Colon (tissue), 2 donors: ENCODE measurements at regions not wholly inside any gene's neighbourhood (a gene's known extent, or its start where the extent isn't known, plus 50 kb on each side); places are given as distances from the start of the nearest gene placed in this dataset.
"Not testable (repeated sequence)": the region's sequence is repeated elsewhere in the genome, so short reads cannot be mapped to it uniquely, and the experiment has no call there.

ENCODE experiments used
- FAIRE-seq: peaks from 2 replicates; lab custom pipeline; 2012; peaks lifted over from hg19 to GRCh38; lab: Jason Lieb, UNC
- donor health status: control.
- donor health status: control.

GRCh38 chr3:80978216-80978969 lies 783.1 kb downstream of the GBE1 start:
- FAIRE-seq, result no peak

GRCh38 chr3:80970292-80970691 lies 791.2 kb downstream of the GBE1 start:
- no peak for FAIRE-seq

GRCh38 chr3:80929576-80929975 lies 831.9 kb downstream of the GBE1 start:
- FAIRE-seq, result no peak

GRCh38 chr3:80914854-80915253 lies 846.6 kb downstream of the GBE1 start:
- no peak for FAIRE-seq

- FAIRE-seq, result no peak
Observed at GRCh38 chr3:80898211-80898610, 863.2 kb downstream of the GBE1 start.

GRCh38 chr3:80897005-80897404 lies 864.4 kb downstream of the GBE1 start:
- not testable (repeated sequence) for FAIRE-seq

GRCh38 chr3:80890571-80890970 lies 870.9 kb downstream of the GBE1 start:
- FAIRE-seq, result no peak

- no peak for FAIRE-seq
Observed at GRCh38 chr3:80889535-80889934, 871.9 kb downstream of the GBE1 start.

- FAIRE-seq, result no peak
Observed at GRCh38 chr3:80870476-80871041, 890.9 kb downstream of the GBE1 start.

- no peak for FAIRE-seq
Observed at GRCh38 chr3:80855482-80855881, 906.0 kb downstream of the GBE1 start.

GRCh38 chr3:80836395-80836794 lies 925.0 kb downstream of the GBE1 start:
- FAIRE-seq, result no peak

- FAIRE-seq, result no peak
Observed at GRCh38 chr3:80807577-80807976, 953.9 kb downstream of the GBE1 start.

GRCh38 chr3:80806673-80807072 lies 954.8 kb downstream of the GBE1 start:
- no peak for FAIRE-seq

- FAIRE-seq, result peak; percentile 84
Observed at GRCh38 chr3:80788914-80789313, 972.5 kb downstream of the GBE1 start.

- no peak for FAIRE-seq
Observed at GRCh38 chr3:80785875-80786274, 975.6 kb downstream of the GBE1 start.

GRCh38 chr3:80785475-80785874 lies 976.0 kb downstream of the GBE1 start:
- FAIRE-seq, result no peak

GRCh38 chr3:80771085-80771484 lies 990.4 kb downstream of the GBE1 start:
- no peak for FAIRE-seq

- FAIRE-seq, result no peak
Observed at GRCh38 chr3:80770106-80771074, 991.1 kb downstream of the GBE1 start.

GRCh38 chr3:80769683-80770082 lies 991.8 kb downstream of the GBE1 start:
- no peak for FAIRE-seq

GRCh38 chr3:80767604-80768003 lies 993.8 kb downstream of the GBE1 start:
- FAIRE-seq, result no peak

GRCh38 chr3:80754969-80755368 lies 987.2 kb upstream of the ROBO1 start:
- FAIRE-seq, result no peak

GRCh38 chr3:80753021-80753420 lies 985.2 kb upstream of the ROBO1 start:
- no peak for FAIRE-seq

- FAIRE-seq, result no peak
Observed at GRCh38 chr3:80750637-80751036, 982.8 kb upstream of the ROBO1 start.
